NCI-H526 treated with DMSO at 0.1 percent for 48 hours (cell line): ENCODE measurements at regions not wholly inside any gene's neighbourhood (a gene's known extent, or its start where the extent isn't known, plus 50 kb on each side); places are given as distances from the start of the nearest gene placed in this dataset.
A peak's percentile ranks its signal among the peaks of the same experiment; 100 is the strongest.

Source experiments
- DNase-seq: peaks from one replicate; lab custom pipeline; 2025; lab: John Stamatoyannopoulos, UW

- DNase-seq: no peak
Measured at GRCh38 chr3:148150141-148150540, 547.6 kb upstream of the AGTR1 start.

GRCh38 chr3:148158210-148158609 lies 539.5 kb upstream of the AGTR1 start:
- DNase-seq: no peak

DNA sequence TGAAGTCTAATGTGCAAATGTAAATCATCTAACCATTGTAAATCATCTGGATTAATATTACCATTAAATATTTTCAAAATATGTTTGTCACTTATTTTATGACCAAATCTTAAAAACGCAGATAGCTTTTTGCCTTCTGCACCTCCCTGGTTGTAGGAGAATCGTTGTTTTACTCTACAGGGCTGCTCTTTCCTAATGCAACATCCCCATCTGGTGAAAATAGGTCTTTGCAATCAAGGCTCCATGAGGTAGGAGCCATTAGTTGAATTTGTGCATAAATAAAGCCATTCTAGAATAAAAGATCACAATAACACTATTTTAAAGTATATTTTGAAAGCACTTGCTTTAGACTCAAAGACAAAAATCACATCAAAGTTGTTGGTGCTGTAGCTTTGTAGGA lies 535.6 kb upstream of the AGTR1 start:
- no peak for DNase-seq

- DNase-seq: no peak
Measured at GRCh38 chr3:148168347-148168746, 529.4 kb upstream of the AGTR1 start.

GRCh38 chr3:148173851-148174250 lies 523.9 kb upstream of the AGTR1 start:
- DNase-seq: no peak

DNA sequence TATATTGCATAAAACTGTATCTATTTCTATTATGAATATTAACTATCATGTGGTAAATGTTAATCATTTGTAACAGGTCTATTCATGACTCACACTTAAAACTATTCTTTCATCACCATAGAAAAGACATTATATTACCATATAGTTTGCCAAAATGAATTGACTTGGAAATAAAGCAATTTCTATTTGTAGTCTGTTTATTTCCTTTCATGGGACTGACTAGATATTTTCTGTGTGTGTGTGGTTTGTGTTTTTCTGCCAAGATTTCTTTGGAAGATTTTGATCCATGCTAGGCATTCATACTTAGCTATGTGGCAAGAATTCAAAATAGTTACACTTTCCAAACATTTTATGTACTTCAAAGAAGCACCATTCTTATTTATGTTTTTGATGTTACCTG lies 522.5 kb upstream of the AGTR1 start:
- DNase-seq: no peak

GRCh38 chr3:148178503-148178902 lies 519.2 kb upstream of the AGTR1 start:
- DNase-seq: peak; percentile 17

DNA sequence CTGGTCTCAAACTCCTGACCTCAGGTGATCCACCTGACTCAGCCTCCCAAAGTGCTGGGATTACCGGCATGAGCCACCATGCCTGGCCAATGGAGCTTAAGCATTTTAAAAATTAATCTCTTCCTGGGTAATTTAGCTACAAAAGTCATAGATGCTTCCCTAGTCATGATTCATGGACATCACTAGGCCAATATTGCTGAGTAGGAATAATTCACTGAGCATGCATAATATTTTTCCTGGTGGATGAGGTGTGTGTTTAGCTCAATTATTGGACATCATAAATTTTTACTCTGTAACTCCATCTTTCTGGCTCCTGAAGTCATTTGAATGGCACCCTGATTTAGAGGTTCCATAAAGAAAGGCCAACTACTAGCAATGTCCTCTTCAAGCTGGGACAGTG lies 512.9 kb upstream of the AGTR1 start:
- no peak for DNase-seq

GRCh38 chr3:148186881-148187280 lies 510.8 kb upstream of the AGTR1 start:
- DNase-seq: no peak

DNA sequence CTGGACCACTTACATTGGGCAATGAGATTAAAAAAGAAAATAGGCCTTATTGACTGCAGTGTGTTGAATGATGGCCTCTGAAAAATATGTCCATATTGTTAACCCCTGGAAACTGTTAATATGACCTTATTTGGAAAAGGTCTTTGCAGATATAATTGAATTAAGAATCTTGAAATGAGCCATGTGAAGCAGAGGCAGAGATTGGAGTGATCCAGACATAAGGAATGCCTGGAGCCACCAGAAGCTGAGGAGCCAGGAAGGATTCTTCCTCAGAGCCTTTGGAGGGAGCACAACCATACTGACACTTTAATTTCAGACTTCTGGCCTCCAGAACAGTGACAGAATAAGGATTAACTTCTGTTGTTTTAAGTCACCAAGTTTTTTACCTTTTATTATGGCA lies 510.4 kb upstream of the AGTR1 start:
- no peak for DNase-seq

DNA sequence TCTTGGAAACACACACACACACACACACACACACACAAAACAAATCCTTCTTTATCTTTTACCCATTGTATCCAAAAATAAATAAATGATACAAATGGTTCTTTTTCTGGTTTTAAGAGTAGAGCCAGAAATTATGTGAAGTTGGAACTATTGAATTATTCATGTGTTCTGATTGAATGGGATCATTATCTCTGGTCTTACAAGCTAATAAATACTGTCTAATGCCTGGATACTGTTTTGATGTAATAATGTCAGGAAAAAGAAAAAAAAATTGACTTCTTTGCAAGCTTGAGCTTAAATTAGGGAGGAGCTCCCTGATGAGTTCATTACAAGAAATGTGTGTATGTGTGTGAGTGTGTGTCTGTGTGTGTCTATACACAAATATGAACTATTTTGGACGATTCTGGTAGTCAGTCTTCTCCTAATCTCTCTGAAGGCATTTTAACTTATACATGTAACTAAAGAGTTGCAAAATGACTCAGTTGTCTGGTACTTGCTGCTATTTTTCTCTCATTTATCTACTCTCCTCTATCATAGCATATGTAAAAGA lies 507.2 kb upstream of the AGTR1 start:
- no peak for DNase-seq

DNA sequence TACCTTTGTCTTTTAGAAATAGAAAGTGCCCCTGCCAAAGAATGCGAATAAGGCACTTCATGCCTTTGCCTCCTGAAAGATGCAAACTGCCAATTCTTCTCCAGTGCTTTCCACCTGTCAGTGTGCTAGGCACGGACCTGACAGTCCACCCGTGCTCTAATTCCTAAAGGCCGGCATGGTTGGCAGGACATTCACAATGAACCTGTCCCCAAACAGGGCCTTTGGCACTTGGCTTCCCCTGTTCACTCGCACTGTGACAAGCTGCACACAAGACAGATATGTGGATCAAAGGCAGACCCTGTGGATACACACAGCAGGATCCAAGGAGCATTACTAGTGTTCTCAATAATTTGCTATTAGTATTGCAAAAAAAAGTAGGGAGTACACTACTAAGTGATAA lies 505.7 kb upstream of the AGTR1 start:
- no peak for DNase-seq

DNA sequence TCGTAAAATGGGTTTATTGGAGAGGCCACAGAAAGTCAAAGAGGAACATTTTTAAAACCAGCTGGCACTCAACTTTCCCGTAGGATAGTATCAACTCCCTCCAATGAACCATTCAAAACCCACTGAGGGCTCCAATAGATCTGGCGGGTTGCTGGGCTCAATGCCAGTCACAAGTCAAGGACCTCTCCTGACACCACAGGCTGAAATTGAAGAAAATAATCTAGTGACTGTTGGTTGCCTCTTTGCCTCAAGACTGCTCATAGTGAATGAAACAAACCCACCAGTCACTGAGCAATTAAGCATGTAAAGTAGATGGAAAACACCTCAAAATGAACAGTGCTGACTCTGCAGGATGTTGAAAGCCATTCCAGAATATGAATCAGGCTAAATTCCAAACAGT lies 500.6 kb upstream of the AGTR1 start:
- no peak for DNase-seq

- no peak for DNase-seq
Measured at GRCh38 chr3:148202386-148202785, 495.3 kb upstream of the AGTR1 start.

DNA sequence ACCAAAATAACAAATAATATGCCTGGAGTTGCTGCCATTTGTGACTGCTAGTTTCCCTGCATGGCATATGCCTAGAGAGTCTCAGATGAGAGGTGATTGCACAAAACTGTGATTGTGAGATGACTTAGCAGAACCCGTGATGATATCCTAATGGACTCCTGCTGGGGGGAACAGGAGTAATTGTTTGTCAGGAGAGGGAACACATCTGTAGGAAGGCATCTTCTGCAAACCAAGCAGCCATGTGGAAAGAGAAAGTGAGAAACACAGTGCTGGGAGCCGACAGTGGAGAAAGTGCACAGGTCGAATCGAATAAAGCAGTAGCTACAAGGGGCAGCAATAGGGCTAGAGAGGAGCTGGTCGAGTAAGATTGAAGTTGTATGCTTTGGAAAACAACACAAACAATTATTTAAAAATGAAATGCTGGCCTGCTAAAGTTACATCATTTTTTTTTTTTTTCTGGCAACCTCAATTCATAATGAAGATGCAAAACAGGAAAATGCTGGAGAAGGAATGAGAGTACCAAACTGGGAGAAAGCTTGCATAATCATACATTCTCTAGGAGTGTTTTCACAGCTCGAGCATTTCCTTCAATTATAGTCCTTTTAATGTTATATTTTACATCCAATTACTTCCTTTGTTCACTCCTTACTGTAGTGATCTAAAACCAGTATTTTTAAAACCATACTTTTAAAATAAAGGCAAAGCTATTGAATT lies 494.2 kb upstream of the AGTR1 start:
- peak; percentile 5 for DNase-seq

DNA sequence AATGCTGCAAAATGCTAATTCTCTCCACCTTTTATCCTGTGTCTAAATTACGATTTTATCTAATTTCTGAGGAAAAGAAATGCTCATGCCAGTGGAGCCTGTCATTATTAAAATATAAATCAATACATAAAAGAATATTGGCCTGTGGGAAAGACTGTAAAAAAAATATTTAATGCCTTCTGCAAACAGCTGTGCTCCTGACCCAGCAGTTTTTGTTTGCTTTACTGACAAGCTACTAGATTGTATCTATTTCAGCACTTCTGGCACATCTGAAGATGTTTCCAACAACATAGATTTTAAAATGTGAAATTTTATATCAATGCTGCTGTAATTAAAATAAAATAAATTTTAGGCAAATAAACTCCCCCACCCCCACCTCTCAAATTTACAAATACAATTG lies 493.6 kb upstream of the AGTR1 start:
- DNase-seq: no peak

- DNase-seq: no peak
Measured at GRCh38 chr3:148205977-148206376, 491.7 kb upstream of the AGTR1 start.

DNA sequence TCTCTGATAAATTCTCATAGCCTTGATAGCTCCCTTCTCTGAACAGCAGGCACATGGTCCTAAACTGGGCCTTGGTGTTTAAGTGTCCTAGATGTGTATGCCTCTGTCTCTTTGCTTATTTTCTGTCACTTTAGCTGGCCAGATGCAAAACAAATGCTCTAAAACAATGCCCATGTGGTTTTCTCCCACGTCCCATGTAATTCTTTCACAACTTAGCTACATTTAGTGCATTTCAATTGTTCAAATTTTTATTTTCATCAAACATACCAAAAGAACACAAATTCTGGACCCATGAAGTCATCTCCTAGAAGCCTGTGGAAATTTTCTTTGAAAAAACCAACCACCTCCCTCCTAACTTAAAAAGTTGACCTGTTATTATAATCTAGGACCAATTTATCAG lies 491.3 kb upstream of the AGTR1 start:
- no peak for DNase-seq

GRCh38 chr3:148208975-148209374 lies 488.7 kb upstream of the AGTR1 start:
- DNase-seq: no peak

DNA sequence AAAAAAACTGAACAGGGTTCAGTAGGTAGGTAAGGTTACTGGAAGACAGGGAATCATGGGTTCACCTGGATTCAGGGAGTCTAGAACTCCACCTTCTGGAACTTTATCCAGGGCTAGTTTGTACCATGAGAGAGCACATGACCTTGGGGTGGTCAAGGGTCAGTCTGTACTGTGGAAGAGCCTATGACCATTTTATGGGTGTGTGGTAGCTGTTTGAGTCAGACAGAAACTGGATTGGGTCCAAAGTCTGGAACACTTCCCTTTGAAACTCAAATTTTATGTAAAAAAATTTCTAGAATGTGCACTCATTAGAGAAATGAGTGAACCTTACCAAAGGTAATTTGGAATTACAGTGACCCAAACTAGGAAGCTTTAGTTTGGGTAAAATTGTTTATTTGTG lies 486.0 kb upstream of the AGTR1 start:
- no peak for DNase-seq

GRCh38 chr3:148214705-148215104 lies 483.0 kb upstream of the AGTR1 start:
- DNase-seq: no peak

GRCh38 chr3:148217317-148217716 lies 480.4 kb upstream of the AGTR1 start:
- DNase-seq: no peak

DNA sequence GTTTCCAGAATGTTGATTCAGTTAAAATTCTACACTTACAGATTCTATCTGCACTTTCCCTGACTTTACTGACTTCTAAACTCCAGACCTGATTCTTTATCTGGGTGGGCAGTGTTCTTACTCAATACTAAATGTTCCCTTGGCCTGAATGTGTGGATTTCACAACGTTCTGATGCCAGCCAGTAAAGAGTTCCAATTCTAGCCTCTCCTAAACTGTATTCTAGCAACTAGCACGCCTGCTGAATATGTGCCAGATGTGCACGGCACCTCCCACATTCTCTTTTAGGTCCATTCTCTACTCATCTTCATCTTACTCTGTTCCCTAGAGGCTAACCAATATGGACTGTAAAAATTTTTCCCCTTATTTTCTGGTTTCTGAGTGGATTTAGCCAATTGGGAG lies 479.5 kb upstream of the AGTR1 start:
- no peak for DNase-seq

DNA sequence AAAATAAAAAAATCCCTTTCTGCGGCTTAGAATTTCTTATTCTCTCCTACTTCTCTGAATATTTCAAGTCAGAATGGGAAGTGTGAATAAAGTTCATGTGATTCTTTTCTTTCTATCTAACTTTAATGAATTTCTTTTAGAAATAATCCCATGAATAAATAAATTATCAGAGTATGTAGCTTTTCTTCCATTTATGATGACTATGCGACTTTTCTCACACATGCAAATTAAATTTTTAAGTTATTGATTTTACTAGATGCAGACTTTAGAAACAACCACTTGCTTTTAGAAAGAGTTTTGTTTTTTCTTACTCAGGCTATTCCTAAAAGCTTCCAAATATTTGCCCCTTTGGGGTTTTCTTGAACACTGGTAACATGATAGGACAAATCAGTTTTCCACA lies 477.7 kb upstream of the AGTR1 start:
- no peak for DNase-seq
